GM23338 (cell line): ENCODE measurements at regions not wholly inside any gene's neighbourhood (a gene's known extent, or its start where the extent isn't known, plus 50 kb on each side); places are given as distances from the start of the nearest gene placed in this dataset.

Experiments
- ATAC-seq: fragments of 200-7000 bp; cut with Tn5 transposase; 3 replicates; pipeline ENCODE4 v1.9.1; 2020
- DNase-seq: peaks from one replicate; pipeline ENCODE4 v3.0.0-alpha.2; 2015; ENCODE audit warnings: low spot score
- H2AFZ ChIP-seq: fragments of 200-600 bp; sonication (generic); 2 replicates; pipeline ENCODE4 v1.8.0; 2016; ENCODE audit warnings: antibody characterized with exemption, mild to moderate bottlenecking, moderate library complexity
- H3F3A ChIP-seq: fragments of 200-600 bp; sonication (generic); replicated peaks from 2 replicates; pipeline ENCODE4 v1.8.0; 2017; ENCODE audit warnings: antibody characterized with exemption, mixed run types, low read depth
- H3K27ac ChIP-seq: fragments of 200-600 bp; sonication (generic); 2 replicates; pipeline ENCODE4 v1.6.1; 2016; ENCODE audit warnings: low read depth
- H3K27me3 ChIP-seq: fragments of 200-600 bp; sonication (generic); 2 replicates; pipeline ENCODE4 v1.8.0; 2016; ENCODE audit warnings: mild to moderate bottlenecking, mixed run types, moderate library complexity; ENCODE audit not compliant: insufficient read depth
- H3K36me3 ChIP-seq: fragments of 200-600 bp; sonication (generic); 2 replicates; pipeline ENCODE4 v1.8.0; 2016; ENCODE audit warnings: mild to moderate bottlenecking; ENCODE audit not compliant: insufficient read depth
- H3K4me1 ChIP-seq: fragments of 200-600 bp; sonication (generic); 2 replicates; pipeline ENCODE4 v1.8.0; 2016; ENCODE audit warnings: mild to moderate bottlenecking, moderate library complexity; ENCODE audit not compliant: insufficient read depth
- H3K4me2 ChIP-seq: fragments of 200-600 bp; sonication (generic); 2 replicates; pipeline ENCODE4 v1.7.1; 2017; ENCODE audit warnings: mixed run types
- H3K4me3 ChIP-seq: fragments of 200-600 bp; sonication (generic); 2 replicates; pipeline ENCODE4 v1.6.1; 2016; ENCODE audit warnings: mixed run types
- H3K79me2 ChIP-seq: fragments of 200-600 bp; sonication (generic); replicated peaks from 2 replicates; pipeline ENCODE4 v1.8.0; 2017; ENCODE audit warnings: mild to moderate bottlenecking; ENCODE audit not compliant: insufficient read depth
- H3K9me2 ChIP-seq: fragments of 200-600 bp; sonication (generic); 2 replicates; pipeline ENCODE4 v1.8.0; 2017; ENCODE audit not compliant: insufficient read depth
- H4K20me1 ChIP-seq: fragments of 200-600 bp; sonication (generic); replicated peaks from 2 replicates; pipeline ENCODE4 v1.8.0; 2017; ENCODE audit warnings: mild to moderate bottlenecking; ENCODE audit not compliant: insufficient read depth
- H3K27ac Mint-ChIP-seq: 2 replicates; pipeline ENCODE4 v1.8.0; 2020; ENCODE audit warnings: inconsistent platforms, mild to moderate bottlenecking, moderate library complexity, mixed read lengths
- H3K27me3 Mint-ChIP-seq: 3 replicates; pipeline ENCODE4 v1.8.0; 2022; ENCODE audit warnings: low read depth, mild to moderate bottlenecking, moderate library complexity, mixed read lengths, inconsistent platforms; ENCODE audit not compliant: insufficient read depth, poor library complexity
- H3K36me3 Mint-ChIP-seq: 3 replicates; pipeline ENCODE4 v1.8.0; 2021; ENCODE audit warnings: low read depth, mild to moderate bottlenecking, inconsistent platforms, moderate library complexity, mixed read lengths
- H3K4me1 Mint-ChIP-seq: 3 replicates; pipeline ENCODE4 v1.8.0; 2020; ENCODE audit warnings: mild to moderate bottlenecking, inconsistent platforms, mixed read lengths
- H3K4me3 Mint-ChIP-seq: 3 replicates; pipeline ENCODE4 v1.8.0; 2021; ENCODE audit warnings: moderate library complexity, mild to moderate bottlenecking, inconsistent platforms, mixed read lengths
- H3K9me3 Mint-ChIP-seq: 3 replicates; pipeline ENCODE4 v1.8.0; 2020; ENCODE audit warnings: moderate library complexity, mild to moderate bottlenecking, inconsistent platforms, mixed read lengths
- CREB1 ChIP-seq: fragments of 250-450 bp; sonication (Bioruptor Pico); IDR thresholded peaks from 2 replicates; pipeline ENCODE4 v1.5.0; 2020; ENCODE audit warnings: low read depth, mild to moderate bottlenecking, moderate library complexity
- EZH2 ChIP-seq: fragments of 200-600 bp; sonication (generic); IDR thresholded peaks from one replicate; pipeline ENCODE4 v1.8.0; 2017; ENCODE audit warnings: antibody characterized with exemption, mild to moderate bottlenecking, low read depth; ENCODE audit not compliant: unreplicated experiment
- EZH2phosphoT487 ChIP-seq: fragments of 200-600 bp; sonication (generic); IDR thresholded peaks from one replicate; pipeline ENCODE4 v1.8.1; 2018; ENCODE audit warnings: antibody characterized with exemption; ENCODE audit not compliant: unreplicated experiment
- JUNB ChIP-seq: IDR thresholded peaks from one replicate; pipeline ENCODE4 v1.6.1; 2016; ENCODE audit warnings: antibody characterized with exemption; ENCODE audit not compliant: unreplicated experiment
- NANOG ChIP-seq: IDR thresholded peaks from 2 replicates; pipeline ENCODE4 v1.6.1; 2016; ENCODE audit warnings: antibody characterized with exemption, borderline replicate concordance
- POLR2AphosphoS5 ChIP-seq: IDR thresholded peaks from 2 replicates; pipeline ENCODE4 v1.6.1; 2016; ENCODE audit warnings: antibody characterized with exemption, low read depth
- STAT1 ChIP-seq: IDR thresholded peaks from one replicate; pipeline ENCODE4 v1.6.1; 2016; ENCODE audit warnings: antibody characterized with exemption; ENCODE audit not compliant: unreplicated experiment
- ZNF114 ChIP-seq: fragments of 250-450 bp; sonication (Bioruptor Pico); IDR thresholded peaks from 2 replicates; pipeline ENCODE4 v1.5.0; 2020; ENCODE audit warnings: mild to moderate bottlenecking, moderate library complexity
- ZNF331 ChIP-seq: fragments of 250-450 bp; sonication (Bioruptor Pico); IDR thresholded peaks from 2 replicates; pipeline ENCODE4 v1.5.0; 2020; ENCODE audit warnings: low read depth, mild to moderate bottlenecking, moderate library complexity
- TF ChIP-seq, protein P1 (sequence below): IDR thresholded peaks from 2 replicates; pipeline ENCODE4 v1.6.1; 2016; ENCODE audit warnings: antibody characterized with exemption
- TF ChIP-seq, protein P2 (sequence below): fragments of 250-450 bp; sonication (Bioruptor Pico); IDR thresholded peaks from 2 replicates; pipeline ENCODE4 v1.5.0; 2020; ENCODE audit warnings: mild to moderate bottlenecking, moderate library complexity
- TF ChIP-seq, protein P3 (sequence below), 2 experiments: fragments of 200-600 bp in 1 of 2; sonication (generic) in 1 of 2; conservative IDR thresholded peaks; 2 replicates each; pipeline versions ENCODE4 v1.5.1 to v1.6.1; 2016 to 2017; ENCODE audit warnings: antibody characterized with exemption in 2 of 2, low read depth in 2 of 2, mild to moderate bottlenecking in 2 of 2, moderate library complexity in 1 of 2

DNA sequence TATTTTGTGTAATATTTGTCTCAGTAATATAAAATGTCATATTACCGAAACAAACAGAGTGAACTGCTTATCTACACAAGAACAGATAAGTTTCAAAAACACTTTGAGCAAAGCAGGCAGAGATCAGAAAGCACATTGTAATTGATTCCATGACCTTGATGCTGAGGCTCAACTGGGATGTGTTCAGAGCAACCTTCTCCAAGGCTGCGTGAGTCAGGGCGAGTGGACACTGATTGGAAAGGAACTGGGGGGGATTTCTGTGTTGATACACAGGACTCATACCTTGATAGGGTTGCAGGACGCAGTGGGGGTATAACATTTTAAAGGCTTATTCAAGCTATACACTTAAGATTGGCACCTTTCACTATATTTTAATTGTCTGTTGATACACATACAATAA, 1136.3 kb downstream of the UQCRFS1 start:
- ATAC-seq, result no peak
- no peak overlapping the region for H2AFZ ChIP-seq
- Mint-ChIP-seq H3K4me1 (no peaks in the 10 kb centered on the region), H3K4me3 (no peak overlapping the region), H3K27ac (no peak overlapping the region), H3K36me3 (no peaks in the 10 kb centered on the region), H3K27me3 (no peaks in the 10 kb centered on the region), H3K9me3 (peaks cover 10% of the 10 kb centered on the region)
- H3F3A ChIP-seq, result no peaks in the 10 kb centered on the region
- no peaks in the 10 kb centered on the region for H3K4me1 ChIP-seq
- no peaks in the 10 kb centered on the region for H3K27me3 ChIP-seq
- TF ChIP-seq ZNF114 (CRISPR knock-in tag), result no peak
- TF ChIP-seq, protein P1, sequence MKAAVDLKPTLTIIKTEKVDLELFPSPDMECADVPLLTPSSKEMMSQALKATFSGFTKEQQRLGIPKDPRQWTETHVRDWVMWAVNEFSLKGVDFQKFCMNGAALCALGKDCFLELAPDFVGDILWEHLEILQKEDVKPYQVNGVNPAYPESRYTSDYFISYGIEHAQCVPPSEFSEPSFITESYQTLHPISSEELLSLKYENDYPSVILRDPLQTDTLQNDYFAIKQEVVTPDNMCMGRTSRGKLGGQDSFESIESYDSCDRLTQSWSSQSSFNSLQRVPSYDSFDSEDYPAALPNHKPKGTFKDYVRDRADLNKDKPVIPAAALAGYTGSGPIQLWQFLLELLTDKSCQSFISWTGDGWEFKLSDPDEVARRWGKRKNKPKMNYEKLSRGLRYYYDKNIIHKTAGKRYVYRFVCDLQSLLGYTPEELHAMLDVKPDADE, result no peak
- no peak for DNase-seq
- no peaks in the 10 kb centered on the region for H4K20me1 ChIP-seq
- no peak overlapping the region for H3K27ac ChIP-seq
- no peaks in the 10 kb centered on the region for H3K36me3 ChIP-seq
- H3K9me2 ChIP-seq, result peaks cover 12% of the 10 kb centered on the region; the same call in 1 of the 2 replicates
- no peak overlapping the region for H3K4me3 ChIP-seq
- H3K79me2 ChIP-seq, result no peaks in the 10 kb centered on the region
- no peak overlapping the region for H3K4me2 ChIP-seq

DNA sequence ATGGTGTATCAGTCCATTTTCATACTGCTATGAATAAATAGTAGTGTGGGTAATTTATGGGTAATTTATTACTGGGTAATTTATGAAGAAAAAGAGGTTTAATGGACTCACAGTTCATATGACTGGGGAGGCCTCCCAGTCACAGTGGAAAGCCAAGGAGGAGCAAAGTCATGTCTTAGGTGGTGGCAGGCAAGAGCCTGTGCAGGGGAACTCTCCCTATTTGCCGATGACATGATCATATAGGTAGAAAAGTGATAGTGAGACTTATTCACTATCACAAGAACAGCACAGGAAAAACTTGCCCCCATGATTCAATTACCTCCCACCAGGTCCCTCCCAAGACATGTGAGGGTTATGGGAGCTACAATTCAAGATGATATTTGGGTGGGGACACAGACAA, 1137.7 kb downstream of the UQCRFS1 start:
- no peak overlapping the region for H3K4me3 ChIP-seq
- no peaks in the 10 kb centered on the region for H3K36me3 Mint-ChIP-seq
- peaks cover 7% of the 10 kb centered on the region for H3K9me3 Mint-ChIP-seq
- H3K4me3 Mint-ChIP-seq, result no peak overlapping the region
- H3K27ac Mint-ChIP-seq, result no peak overlapping the region
- H2AFZ ChIP-seq, result no peak overlapping the region
- H3K27me3 Mint-ChIP-seq, result no peaks in the 10 kb centered on the region
- H3K36me3 ChIP-seq, result no peaks in the 10 kb centered on the region
- H3K79me2 ChIP-seq, result no peaks in the 10 kb centered on the region
- no peak overlapping the region for H3K4me2 ChIP-seq
- DNase-seq (no peak), ATAC-seq (no peak)
- H3K9me2 ChIP-seq, result peaks cover 12% of the 10 kb centered on the region; the same call in 1 of the 2 replicates
- H3K4me1 ChIP-seq, result no peaks in the 10 kb centered on the region
- no peaks in the 10 kb centered on the region for H3K27me3 ChIP-seq
- no peaks in the 10 kb centered on the region for H4K20me1 ChIP-seq
- no peaks in the 10 kb centered on the region for H3F3A ChIP-seq
- H3K27ac ChIP-seq, result no peak overlapping the region
- no peaks in the 10 kb centered on the region for H3K4me1 Mint-ChIP-seq
- TF ChIP-seq EZH2 (no peak), ZNF331 (CRISPR knock-in tag) (no peak), JUNB (no peak), POLR2AphosphoS5 (no peak), EZH2phosphoT487 (no peak), NANOG (no peak), STAT1 (no peak), CREB1 (no peak)
- TF ChIP-seq, protein P2, sequence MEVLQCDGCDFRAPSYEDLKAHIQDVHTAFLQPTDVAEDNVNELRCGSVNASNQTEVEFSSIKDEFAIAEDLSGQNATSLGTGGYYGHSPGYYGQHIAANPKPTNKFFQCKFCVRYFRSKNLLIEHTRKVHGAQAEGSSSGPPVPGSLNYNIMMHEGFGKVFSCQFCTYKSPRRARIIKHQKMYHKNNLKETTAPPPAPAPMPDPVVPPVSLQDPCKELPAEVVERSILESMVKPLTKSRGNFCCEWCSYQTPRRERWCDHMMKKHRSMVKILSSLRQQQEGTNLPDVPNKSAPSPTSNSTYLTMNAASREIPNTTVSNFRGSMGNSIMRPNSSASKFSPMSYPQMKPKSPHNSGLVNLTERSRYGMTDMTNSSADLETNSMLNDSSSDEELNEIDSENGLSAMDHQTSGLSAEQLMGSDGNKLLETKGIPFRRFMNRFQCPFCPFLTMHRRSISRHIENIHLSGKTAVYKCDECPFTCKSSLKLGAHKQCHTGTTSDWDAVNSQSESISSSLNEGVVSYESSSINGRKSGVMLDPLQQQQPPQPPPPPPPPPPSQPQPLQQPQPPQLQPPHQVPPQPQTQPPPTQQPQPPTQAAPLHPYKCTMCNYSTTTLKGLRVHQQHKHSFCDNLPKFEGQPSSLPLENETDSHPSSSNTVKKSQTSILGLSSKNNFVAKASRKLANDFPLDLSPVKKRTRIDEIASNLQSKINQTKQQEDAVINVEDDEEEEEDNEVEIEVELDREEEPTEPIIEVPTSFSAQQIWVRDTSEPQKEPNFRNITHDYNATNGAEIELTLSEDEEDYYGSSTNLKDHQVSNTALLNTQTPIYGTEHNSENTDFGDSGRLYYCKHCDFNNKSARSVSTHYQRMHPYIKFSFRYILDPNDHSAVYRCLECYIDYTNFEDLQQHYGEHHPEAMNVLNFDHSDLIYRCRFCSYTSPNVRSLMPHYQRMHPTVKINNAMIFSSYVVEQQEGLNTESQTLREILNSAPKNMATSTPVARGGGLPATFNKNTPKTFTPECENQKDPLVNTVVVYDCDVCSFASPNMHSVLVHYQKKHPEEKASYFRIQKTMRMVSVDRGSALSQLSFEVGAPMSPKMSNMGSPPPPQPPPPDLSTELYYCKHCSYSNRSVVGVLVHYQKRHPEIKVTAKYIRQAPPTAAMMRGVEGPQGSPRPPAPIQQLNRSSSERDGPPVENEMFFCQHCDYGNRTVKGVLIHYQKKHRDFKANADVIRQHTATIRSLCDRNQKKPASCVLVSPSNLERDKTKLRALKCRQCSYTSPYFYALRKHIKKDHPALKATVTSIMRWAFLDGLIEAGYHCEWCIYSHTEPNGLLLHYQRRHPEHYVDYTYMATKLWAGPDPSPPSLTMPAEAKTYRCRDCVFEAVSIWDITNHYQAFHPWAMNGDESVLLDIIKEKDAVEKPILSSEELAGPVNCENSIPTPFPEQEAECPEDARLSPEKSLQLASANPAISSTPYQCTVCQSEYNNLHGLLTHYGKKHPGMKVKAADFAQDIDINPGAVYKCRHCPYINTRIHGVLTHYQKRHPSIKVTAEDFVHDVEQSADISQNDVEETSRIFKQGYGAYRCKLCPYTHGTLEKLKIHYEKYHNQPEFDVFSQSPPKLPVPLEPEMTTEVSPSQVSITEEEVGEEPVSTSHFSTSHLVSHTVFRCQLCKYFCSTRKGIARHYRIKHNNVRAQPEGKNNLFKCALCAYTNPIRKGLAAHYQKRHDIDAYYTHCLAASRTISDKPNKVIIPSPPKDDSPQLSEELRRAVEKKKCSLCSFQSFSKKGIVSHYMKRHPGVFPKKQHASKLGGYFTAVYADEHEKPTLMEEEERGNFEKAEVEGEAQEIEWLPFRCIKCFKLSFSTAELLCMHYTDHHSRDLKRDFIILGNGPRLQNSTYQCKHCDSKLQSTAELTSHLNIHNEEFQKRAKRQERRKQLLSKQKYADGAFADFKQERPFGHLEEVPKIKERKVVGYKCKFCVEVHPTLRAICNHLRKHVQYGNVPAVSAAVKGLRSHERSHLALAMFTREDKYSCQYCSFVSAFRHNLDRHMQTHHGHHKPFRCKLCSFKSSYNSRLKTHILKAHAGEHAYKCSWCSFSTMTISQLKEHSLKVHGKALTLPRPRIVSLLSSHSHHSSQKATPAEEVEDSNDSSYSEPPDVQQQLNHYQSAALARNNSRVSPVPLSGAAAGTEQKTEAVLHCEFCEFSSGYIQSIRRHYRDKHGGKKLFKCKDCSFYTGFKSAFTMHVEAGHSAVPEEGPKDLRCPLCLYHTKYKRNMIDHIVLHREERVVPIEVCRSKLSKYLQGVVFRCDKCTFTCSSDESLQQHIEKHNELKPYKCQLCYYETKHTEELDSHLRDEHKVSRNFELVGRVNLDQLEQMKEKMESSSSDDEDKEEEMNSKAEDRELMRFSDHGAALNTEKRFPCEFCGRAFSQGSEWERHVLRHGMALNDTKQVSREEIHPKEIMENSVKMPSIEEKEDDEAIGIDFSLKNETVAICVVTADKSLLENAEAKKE, result no peak
- TF ChIP-seq, protein P3, sequence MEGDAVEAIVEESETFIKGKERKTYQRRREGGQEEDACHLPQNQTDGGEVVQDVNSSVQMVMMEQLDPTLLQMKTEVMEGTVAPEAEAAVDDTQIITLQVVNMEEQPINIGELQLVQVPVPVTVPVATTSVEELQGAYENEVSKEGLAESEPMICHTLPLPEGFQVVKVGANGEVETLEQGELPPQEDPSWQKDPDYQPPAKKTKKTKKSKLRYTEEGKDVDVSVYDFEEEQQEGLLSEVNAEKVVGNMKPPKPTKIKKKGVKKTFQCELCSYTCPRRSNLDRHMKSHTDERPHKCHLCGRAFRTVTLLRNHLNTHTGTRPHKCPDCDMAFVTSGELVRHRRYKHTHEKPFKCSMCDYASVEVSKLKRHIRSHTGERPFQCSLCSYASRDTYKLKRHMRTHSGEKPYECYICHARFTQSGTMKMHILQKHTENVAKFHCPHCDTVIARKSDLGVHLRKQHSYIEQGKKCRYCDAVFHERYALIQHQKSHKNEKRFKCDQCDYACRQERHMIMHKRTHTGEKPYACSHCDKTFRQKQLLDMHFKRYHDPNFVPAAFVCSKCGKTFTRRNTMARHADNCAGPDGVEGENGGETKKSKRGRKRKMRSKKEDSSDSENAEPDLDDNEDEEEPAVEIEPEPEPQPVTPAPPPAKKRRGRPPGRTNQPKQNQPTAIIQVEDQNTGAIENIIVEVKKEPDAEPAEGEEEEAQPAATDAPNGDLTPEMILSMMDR (conservative IDR thresholded peaks at IDR 0.05; ENCODE audit: low read depth in 2 of 2), result no peak
- TF ChIP-seq, protein P1, result no peak
